ENCODE measurements at regions not wholly inside any gene's neighbourhood (a gene's known extent, or its start where the extent isn't known, plus 50 kb on each side); places are given as distances from the start of the nearest gene placed in this dataset.

DNA sequence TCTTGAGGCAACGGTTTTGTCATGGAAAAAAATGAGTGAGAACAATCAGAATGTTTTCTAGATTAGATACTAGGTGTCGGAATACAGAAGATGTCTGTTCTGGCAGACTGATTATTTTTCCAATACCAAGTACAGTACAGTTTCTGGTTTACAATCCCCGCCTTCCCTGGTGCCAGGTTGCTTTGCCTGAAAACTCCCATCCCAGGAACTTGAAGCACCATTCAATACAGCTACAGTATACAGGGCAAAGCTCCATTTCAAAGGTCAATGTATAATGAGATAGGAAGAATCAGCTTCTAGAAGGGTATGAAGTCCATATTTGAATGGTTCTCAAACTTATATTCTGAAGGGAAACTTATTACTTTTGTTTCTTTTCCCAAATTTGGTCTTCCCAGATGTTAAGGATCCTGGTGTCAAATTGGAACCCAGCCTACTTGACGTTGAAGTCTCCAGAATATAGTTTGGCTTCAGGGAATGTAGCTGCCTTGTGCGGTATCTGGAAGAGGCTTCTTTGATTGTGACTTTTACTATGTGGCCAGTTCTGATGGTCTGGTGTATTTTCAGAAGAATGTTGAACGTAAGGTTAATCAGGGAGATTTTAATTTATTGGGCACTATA, 238.0 kb upstream of the ATP2B1 start:
- Histone ChIP-seq H4K5ac (ENCODE audit: insufficient read length, low read depth, low read length) (no peak overlapping the region), H2BK120ac (ENCODE audit: low read depth, low read length, poor library complexity, severe bottlenecking) (no peak overlapping the region), H3K23me2 (ENCODE audit: insufficient read length, low read depth, low read length, poor library complexity, severe bottlenecking) (no peaks in the 10 kb centered on the region), H3K18ac (ENCODE audit: insufficient read length, low read depth, low read length) (no peak overlapping the region), H3K14ac (ENCODE audit: insufficient read depth, low read length) (no peak overlapping the region), H4K8ac (replicated peaks; ENCODE audit: insufficient read length, low read depth, low read length) (no peak overlapping the region), H3T11ph (ENCODE audit: low read length) (no peak overlapping the region), H3K4me1 (ENCODE audit: insufficient read depth, low read length) (no peaks in the 10 kb centered on the region; the same call in 1 of the 2 replicates), H2AK5ac (ENCODE audit: insufficient read length, low read length) (no peak overlapping the region), H4K91ac (ENCODE audit: insufficient read length, low read depth, low read length) (no peak overlapping the region), H3K9ac (ENCODE audit: extremely low read depth, insufficient read length, low read length) (no peak overlapping the region), H3K27me3 (ENCODE audit: insufficient read depth, low read length) (no peaks in the 10 kb centered on the region), H2BK12ac (ENCODE audit: insufficient read length, low read depth, low read length) (no peak overlapping the region), H3K27ac (ENCODE audit: insufficient read length, low read depth, low read length) (no peak overlapping the region), H3K79me1 (ENCODE audit: insufficient read depth, low read depth, low read length, poor library complexity, severe bottlenecking) (no peaks in the 10 kb centered on the region), H3K56ac (ENCODE audit: insufficient read length, low read depth, low read length) (no peak overlapping the region), H3K79me2 (ENCODE audit: insufficient read depth, low read length) (no peaks in the 10 kb centered on the region), H4K20me1 (ENCODE audit: control insufficient read depth, insufficient read depth, insufficient read length) (no peaks in the 10 kb centered on the region), H2BK5ac (ENCODE audit: insufficient read length, low read length) (no peak overlapping the region), H2AFZ (ENCODE audit: low read length) (no peak overlapping the region), H2BK15ac (ENCODE audit: low read depth, low read length) (no peak overlapping the region), H3K9me3 (ENCODE audit: control insufficient read depth, low read depth, low read length) (no peaks in the 10 kb centered on the region), H3K4ac (ENCODE audit: low read depth, low read length) (no peak overlapping the region), H3K4me2 (ENCODE audit: insufficient read depth, insufficient read length, low read length) (no peak overlapping the region), H2BK20ac (ENCODE audit: low read depth, low read length, poor library complexity, severe bottlenecking) (no peak overlapping the region), H3K23ac (ENCODE audit: insufficient read length, low read depth, low read length) (no peak overlapping the region)
- Mint-ChIP-seq H3K4me3 (no peak overlapping the region), H3K27ac (no peak overlapping the region; a peak in 1 of 7 replicates), H3K4me1 (peaks cover 31 to 33% of the 10 kb centered on the region in 2 experiments), H3K27me3 (ENCODE audit: low read depth) (no peaks in the 10 kb centered on the region), H3K9me3 (no peaks in the 10 kb centered on the region), H3K36me3 (ENCODE audit: insufficient read depth in 1 of 3, low read depth in 3 of 3) (no peaks in the 10 kb centered on the region)
- no peak for DNase-seq
- WGBS (ENCODE audit: extremely low coverage, insufficient read length, low lambda C conversion rate): no CpG with 5 or more reads among the region's 6 CpGs
- TF ChIP-seq, protein P1, sequence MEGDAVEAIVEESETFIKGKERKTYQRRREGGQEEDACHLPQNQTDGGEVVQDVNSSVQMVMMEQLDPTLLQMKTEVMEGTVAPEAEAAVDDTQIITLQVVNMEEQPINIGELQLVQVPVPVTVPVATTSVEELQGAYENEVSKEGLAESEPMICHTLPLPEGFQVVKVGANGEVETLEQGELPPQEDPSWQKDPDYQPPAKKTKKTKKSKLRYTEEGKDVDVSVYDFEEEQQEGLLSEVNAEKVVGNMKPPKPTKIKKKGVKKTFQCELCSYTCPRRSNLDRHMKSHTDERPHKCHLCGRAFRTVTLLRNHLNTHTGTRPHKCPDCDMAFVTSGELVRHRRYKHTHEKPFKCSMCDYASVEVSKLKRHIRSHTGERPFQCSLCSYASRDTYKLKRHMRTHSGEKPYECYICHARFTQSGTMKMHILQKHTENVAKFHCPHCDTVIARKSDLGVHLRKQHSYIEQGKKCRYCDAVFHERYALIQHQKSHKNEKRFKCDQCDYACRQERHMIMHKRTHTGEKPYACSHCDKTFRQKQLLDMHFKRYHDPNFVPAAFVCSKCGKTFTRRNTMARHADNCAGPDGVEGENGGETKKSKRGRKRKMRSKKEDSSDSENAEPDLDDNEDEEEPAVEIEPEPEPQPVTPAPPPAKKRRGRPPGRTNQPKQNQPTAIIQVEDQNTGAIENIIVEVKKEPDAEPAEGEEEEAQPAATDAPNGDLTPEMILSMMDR (conservative IDR thresholded peaks at IDR 0.05): no peak

Data from H9 (cell line).